HG02623 (cell line): ENCODE measurements at regions not wholly inside any gene's neighbourhood (a gene's known extent, or its start where the extent isn't known, plus 50 kb on each side); places are given as distances from the start of the nearest gene placed in this dataset.
A peak's percentile ranks its signal among the peaks of the same experiment; 100 is the strongest.
"Not testable (repeated sequence)": the region's sequence is repeated elsewhere in the genome, so short reads cannot be mapped to it uniquely, and the experiment has no call there.

Source experiments
- ATAC-seq: cut with Tn5 transposase; IDR thresholded peaks from one replicate; pipeline ENCODE4 v1.9.1; 2021; ENCODE audit warnings: moderate library complexity; ENCODE audit not compliant: unreplicated experiment

DNA sequence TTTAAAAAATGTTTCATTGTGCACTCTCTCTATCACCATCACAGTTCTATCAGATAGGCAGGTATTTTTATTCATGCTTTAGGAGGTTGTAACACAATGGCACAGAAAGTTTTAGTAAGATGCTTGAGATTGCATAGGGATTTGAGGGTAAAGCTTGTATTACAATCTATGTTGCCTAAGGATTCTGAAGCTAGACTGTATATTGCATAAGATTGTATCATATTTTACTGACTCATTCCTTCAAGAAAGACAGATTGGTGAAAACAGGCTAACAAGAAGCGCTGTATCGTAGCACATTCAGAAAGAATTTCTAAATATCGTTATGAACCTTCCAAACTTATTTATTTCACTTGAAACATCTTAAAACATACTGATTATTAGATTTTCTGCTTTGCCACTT lies 577.7 kb downstream of the EBF1 start:
- ATAC-seq = no peak

DNA sequence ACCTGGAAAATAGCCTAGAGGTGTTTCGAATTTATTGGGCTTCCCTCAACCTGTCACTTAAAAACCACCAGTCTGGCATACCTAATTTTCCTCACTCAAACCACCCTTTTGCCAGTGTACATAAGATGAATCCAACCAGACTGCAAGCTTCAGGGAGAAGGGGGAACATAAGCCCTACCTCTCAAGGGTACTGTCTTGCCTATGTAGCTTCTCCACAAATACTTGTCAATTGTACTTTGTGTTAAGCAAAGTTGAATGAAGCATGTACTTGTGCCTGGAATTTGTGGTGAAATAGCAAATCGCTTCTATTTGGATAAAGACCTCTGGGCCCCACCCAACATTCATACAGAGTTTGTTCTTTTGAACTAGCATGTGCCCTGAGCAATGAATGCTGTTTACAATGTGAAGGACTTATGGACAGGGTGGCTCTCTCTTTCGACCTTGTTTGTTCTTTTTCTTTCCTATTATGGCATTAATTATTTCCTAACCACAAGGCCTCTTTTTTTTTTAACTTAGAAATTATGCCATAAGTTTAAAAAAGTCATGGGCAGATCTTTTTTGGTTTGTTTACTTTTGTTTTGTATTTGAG lies 580.2 kb downstream of the EBF1 start:
- ATAC-seq = no peak

DNA sequence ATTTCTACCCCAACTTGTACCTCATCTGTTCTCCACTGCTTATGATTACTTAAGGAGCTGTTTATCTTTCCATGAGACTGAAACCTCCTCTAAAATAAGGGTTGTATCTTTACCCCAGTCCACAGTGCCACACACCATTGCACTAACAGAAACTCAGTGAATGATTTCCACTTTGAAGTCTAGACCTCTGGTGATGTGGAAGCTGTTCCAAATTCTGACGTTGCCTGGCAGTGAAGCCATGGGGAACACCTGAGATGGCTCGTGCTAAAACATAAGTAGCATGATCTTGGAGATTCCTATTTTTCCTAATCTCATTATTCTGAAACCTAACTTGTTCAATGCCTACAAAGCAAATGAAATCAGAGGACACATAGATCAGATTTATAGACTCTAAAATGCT lies 583.2 kb downstream of the EBF1 start:
- no peak for ATAC-seq

DNA sequence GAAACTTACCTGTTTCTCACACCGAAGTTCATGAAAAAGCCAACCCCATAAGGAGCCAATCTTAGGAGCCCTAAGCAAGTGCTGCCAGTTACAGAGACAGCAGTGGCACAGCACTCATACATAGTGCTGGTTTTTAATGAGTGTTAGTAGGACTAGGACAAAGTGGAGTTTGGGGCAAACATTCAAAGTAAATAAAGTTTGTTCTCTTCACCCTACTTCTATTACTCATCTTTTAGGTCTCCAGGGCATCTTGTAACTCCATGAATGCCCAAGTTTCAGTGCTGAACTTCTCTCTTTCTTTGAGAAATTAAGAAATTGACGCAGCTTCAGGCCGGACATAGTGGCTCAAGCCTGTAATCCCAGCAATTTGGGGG lies 584.7 kb downstream of the EBF1 start:
- no peak for ATAC-seq

DNA sequence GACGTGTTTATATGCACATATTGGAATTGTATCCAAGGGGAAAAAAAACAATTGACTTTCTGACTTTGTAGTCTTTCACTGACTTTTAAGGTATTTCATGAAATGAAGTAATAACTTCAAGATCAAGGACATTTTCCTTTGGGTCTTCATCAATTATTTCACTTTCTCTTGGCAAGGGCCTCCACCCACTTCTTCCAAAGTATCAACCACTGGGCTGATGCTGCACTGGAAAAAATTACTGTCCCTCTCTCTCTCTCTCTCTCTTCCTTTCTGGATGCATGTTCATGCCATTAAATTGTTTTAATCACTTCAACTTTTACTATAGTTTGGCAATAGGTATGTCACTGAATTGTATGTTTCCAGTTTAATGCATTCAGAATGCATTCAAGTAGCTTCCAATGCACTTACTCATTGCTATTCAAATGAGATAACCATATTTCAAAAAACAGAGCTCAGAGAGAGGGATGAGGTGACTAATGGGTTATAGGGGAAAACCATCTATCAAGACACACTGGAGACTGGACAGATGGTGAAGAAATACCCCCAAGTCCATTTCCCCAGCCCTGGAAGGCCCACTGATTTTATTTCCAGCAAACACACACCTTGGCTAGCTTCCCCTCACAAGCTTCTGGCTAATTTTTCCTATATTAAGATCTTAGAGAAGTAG lies 585.3 kb downstream of the EBF1 start:
- no peak for ATAC-seq

- no peak for ATAC-seq
Observed at GRCh38 chr5:158513490-158514318, 586.0 kb downstream of the EBF1 start.

GRCh38 chr5:158511454-158511853 lies 588.3 kb downstream of the EBF1 start:
- ATAC-seq = peak; percentile 95

GRCh38 chr5:158510479-158510878 lies 589.2 kb downstream of the EBF1 start:
- ATAC-seq = no peak

DNA sequence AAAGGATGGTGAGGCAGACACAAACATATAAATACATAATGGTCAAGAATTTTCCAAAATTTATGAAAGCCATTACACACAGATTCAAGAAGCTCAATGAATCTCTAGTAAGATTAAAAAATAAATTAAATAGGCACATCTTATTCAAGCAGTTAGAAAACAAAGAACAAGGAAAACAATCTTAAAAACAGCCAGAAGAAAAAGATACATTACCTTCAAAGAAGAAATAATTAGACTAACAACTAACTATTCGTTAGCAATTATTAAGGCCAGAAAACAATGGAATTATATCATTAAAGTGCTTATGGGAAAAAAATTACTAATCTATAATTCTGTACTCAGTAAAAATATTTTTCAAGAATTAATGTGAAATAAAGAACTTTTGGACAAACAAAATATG lies 593.1 kb downstream of the EBF1 start:
- ATAC-seq = no peak

DNA sequence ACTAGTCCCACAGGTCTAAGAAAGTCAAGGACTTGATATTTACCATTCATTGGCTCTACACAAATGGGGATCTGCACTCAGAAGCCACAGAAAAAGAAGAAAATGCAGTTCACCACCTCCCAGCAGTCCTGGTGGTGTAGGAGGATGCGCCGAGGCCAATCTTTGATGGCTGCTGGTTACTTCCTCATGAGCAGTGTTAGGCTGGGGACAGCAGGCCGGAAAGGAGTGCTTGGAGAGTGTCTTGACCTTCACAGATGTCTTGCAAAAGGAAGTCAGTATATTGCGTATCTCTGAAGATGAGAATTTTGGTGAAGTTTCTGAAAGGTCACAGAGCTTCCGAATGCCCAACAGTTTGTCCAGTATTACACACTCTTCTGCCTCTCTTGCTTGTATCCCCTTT lies 597.0 kb downstream of the EBF1 start:
- ATAC-seq = no peak

- no peak for ATAC-seq
Observed at GRCh38 chr5:158499892-158500418, 599.8 kb downstream of the EBF1 start.

DNA sequence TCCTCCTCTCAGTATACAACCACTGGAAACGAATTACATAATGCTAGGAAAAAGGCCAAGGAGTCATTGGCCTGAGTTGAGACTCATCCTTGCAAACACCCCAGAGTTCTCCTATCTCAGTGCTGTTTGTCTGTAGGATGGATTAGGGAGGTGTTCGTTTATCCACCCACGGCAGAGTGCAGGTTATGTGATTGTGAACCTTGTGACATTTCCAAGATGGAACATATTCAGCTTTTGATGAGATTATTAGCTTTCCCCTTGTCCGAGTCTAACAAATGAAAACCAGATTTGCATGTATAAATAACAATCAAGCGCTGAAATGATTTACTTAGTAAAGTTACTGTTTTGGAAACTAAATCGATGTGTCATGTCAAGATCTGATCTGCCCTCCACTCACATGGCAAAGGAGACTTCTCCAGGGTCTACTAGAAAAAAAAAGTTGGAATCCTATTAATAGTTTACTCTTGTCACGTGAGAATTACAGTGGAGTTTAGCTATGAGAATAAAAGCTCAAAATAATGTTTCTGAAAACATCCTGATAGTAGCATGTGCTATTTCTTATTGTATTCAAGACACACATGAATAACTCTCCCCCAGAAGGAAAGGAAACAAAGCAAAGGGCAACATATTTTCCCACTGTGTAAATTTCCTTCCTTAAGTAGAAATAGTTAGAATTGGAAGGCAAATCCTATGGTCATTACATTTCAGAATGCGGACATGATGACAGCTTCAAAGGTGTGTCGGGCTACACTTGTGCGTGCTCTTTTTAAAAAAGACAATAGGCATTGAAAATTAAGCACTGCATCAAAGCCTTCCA lies 600.4 kb downstream of the EBF1 start:
- no peak for ATAC-seq

GRCh38 chr5:158496624-158497023 lies 603.1 kb downstream of the EBF1 start:
- no peak for ATAC-seq

GRCh38 chr5:158494541-158494940 lies 605.2 kb downstream of the EBF1 start:
- ATAC-seq = no peak

- not testable (repeated sequence) for ATAC-seq
Observed at GRCh38 chr5:158494044-158494443, 605.7 kb downstream of the EBF1 start.

- no peak for ATAC-seq
Observed at GRCh38 chr5:158492841-158493242, 606.9 kb downstream of the EBF1 start.

DNA sequence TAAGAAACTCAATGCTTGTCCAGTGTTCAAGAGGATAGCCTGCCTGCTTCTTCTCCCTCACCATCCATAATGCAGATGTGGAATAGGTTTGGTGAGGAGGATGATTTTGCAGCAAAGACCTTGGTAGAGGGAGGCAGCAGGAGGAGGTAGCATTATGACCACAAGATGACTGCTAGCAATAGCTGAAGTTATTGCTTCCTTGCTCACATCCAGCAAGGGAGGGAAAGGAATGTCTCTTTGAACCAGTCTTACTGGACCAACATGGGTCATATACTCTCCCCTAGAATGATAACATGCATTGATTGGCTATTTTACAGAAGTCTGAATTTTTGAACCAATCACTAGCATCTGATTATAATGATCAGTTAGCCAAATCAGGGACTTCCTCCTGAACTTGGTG lies 607.6 kb downstream of the EBF1 start:
- ATAC-seq = no peak

DNA sequence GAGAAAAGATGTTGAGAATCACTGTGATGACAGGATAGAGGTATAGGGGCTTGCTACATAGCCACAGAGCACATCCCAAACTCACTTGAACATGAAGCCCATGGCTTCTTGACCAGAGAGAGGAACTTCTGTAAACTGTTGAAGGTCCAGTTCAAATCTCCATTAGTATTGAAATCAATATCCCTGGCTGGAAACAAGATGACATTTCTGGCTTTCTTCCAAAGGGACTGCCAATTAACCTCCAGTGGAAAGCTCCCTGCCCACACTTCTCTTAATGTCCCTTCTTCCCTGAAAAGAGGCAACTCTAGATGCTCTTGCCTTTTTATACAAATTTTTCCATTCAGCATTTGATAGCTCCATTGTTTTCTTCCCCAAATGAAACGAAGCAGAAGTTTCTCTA lies 612.1 kb downstream of the EBF1 start:
- ATAC-seq = no peak

GRCh38 chr5:158487156-158487555 lies 612.6 kb downstream of the EBF1 start:
- ATAC-seq = no peak

- no peak for ATAC-seq
Observed at GRCh38 chr5:158486566-158486965, 613.1 kb downstream of the EBF1 start.

DNA sequence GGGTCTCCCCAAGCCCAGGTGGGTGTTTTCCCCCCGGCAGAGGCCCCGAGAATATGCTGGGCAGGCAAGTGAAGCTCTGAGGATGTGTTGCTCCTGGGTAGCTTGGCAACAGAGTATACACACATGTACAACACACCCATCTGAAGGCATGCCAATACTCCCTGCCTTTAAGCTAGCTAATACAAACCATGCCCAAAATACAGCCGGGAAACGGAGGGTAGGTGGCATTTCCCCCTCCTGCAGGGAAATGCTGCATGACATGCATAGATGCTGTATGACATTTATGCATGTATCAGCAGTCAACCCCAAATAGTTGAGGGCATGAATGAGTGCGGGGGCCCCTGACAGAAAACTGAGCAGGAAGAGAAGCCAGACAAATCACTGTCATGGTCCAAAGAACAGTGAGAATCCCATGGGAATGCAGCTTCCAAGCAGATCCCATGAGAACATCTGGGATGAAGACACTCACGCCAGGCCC lies 614.1 kb downstream of the EBF1 start:
- no peak for ATAC-seq
